ENCODE measurements at regions not wholly inside any gene's neighbourhood (a gene's known extent, or its start where the extent isn't known, plus 50 kb on each side); places are given as distances from the start of the nearest gene placed in this dataset.

GRCh38 chr15:46166750-46167149 is 531.9 kb downstream of the SQOR start:
- TF ChIP-seq CTCF (IDR thresholded peaks at IDR 0.05; ENCODE audit: low read depth, low read length, missing input control) (no peak), SP1 (IDR thresholded peaks at IDR 0.05) (no peak), EGR1 (IDR thresholded peaks at IDR 0.05; ENCODE audit: low read depth in 2 of 2) (no peak), TAF1 (conservative IDR thresholded peaks at IDR 0.05) (no peak), NR2F2 (IDR thresholded peaks at IDR 0.05) (no peak), ZBTB33 (IDR thresholded peaks at IDR 0.05) (no peak), HNF4A (conservative IDR thresholded peaks at IDR 0.05) (no peak), RXRA (IDR thresholded peaks at IDR 0.05) (no peak), ATF3 (IDR thresholded peaks at IDR 0.05) (no peak), YY1 (IDR thresholded peaks at IDR 0.05) (no peak), HNF4G (IDR thresholded peaks at IDR 0.05) (no peak), JUND (IDR thresholded peaks at IDR 0.05) (no peak), GABPA (IDR thresholded peaks at IDR 0.05 in 1 of 2, conservative IDR thresholded peaks at IDR 0.05 in 1 of 2) (no peak), REST (IDR thresholded peaks at IDR 0.05) (no peak), FOXA2 (IDR thresholded peaks at IDR 0.05) (no peak), FOXA1 (IDR thresholded peaks at IDR 0.05) (no peak), MAX (IDR thresholded peaks at IDR 0.05) (no peak), RAD21 (IDR thresholded peaks at IDR 0.05) (no peak)
- Histone ChIP-seq H3K27me3 (ENCODE audit: control insufficient read depth in 4 of 4, insufficient read depth in 4 of 4, low read length in 3 of 4) (no peaks in the 10 kb centered on the region), H3K9me3 (ENCODE audit: control insufficient read depth in 4 of 4, low read length in 3 of 4) (peaks cover 0 to 7% (median 1%) of the 10 kb centered on the region in 4 donors), H3K4me3 (ENCODE audit: low read depth in 1 of 3, low read length in 3 of 3) (no peak overlapping the region), H3K36me3 (ENCODE audit: control insufficient read depth in 4 of 4, insufficient read depth in 3 of 4, low read depth in 1 of 4, low read length in 3 of 4) (no peaks in the 10 kb centered on the region), H3K4me1 (ENCODE audit: control insufficient read depth in 4 of 4, insufficient read depth in 4 of 4, low read length in 3 of 4) (no peaks in the 10 kb centered on the region), H3K9ac (ENCODE audit: low read depth in 1 of 2, low read length in 2 of 2) (no peak overlapping the region), H3K27ac (ENCODE audit: low read depth in 1 of 2, low read length in 2 of 2) (no peak overlapping the region)
- DNase-seq (ENCODE audit: low spot score) = no peak
- 16% methylated on average over 1 of the region's 1 CpG for WGBS
